Heart left ventricle (tissue), 16 donors: ENCODE measurements at regions not wholly inside any gene's neighbourhood (a gene's known extent, or its start where the extent isn't known, plus 50 kb on each side); places are given as distances from the start of the nearest gene placed in this dataset.

Experiments used
- ATAC-seq, 4 donors: fragments of 200-7000 bp; cut with Tn5 transposase; one replicate each; pipeline ENCODE4 v1.9.1; 2020 to 2022; ENCODE audit warnings: moderate library complexity in 4 of 4, mild to moderate bottlenecking in 3 of 4, moderate number of reproducible peaks in 1 of 4
- DNase-seq, 5 donors: peaks; one replicate each; pipeline ENCODE4 v3.0.0-alpha.2; 2020
- H3K27ac ChIP-seq, 12 donors: fragments of 200-600 bp; sonication (generic) in 4 of 12; one replicate each; pipeline versions ENCODE4 v1.5.0 to v1.8.0; 2016 to 2022; ENCODE audit warnings: mild to moderate bottlenecking in 2 of 12
- H3K27me3 ChIP-seq, 9 donors: fragments of 200-600 bp; sonication (generic) in 2 of 9; one replicate each; pipeline versions ENCODE4 v1.5.1 to v1.8.0; 2016 to 2022; ENCODE audit warnings: mild to moderate bottlenecking in 3 of 9
- H3K36me3 ChIP-seq, 9 donors: fragments of 200-600 bp; sonication (generic) in 2 of 9; one replicate each; pipeline versions ENCODE4 v1.5.0 to v1.8.0; 2018 to 2022; ENCODE audit warnings: mild to moderate bottlenecking in 2 of 9
- H3K4me1 ChIP-seq, 12 donors: fragments of 200-600 bp; sonication (generic) in 4 of 12; one replicate each; pipeline versions ENCODE4 v1.5.0 to v1.8.0; 2016 to 2022; ENCODE audit warnings: mild to moderate bottlenecking in 3 of 12
- H3K4me3 ChIP-seq, 12 donors: fragments of 200-600 bp; sonication (generic) in 4 of 12; one replicate each; pipeline versions ENCODE4 v1.5.0 to v1.8.0; 2017 to 2022; ENCODE audit warnings: mild to moderate bottlenecking in 9 of 12, moderate library complexity in 4 of 12
- H3K9me3 ChIP-seq, 12 donors: fragments of 200-600 bp; sonication (generic) in 4 of 12; one replicate each; pipeline versions ENCODE4 v1.5.0 to v1.8.0; 2016 to 2022; ENCODE audit warnings: mild to moderate bottlenecking in 1 of 12
- POLR2A ChIP-seq, 2 donors: fragments of 450-650 bp; IDR thresholded peaks; one replicate each; pipeline ENCODE4 v1.6.1; 2017; ENCODE audit warnings: antibody characterized with exemption in 2 of 2, mild to moderate bottlenecking in 2 of 2, moderate library complexity in 2 of 2
- WGBS, 4 donors: extraction: QIAGEN DNeasy Blood & Tissue Kit in 2 of 4; methylation state at CpG; one replicate each; pipeline versions ENCODE4 v1.1.5 to v1.1.7; 2013 to 2018; 5-methylcytosine and 5-hydroxymethylcytosine counted together
- intact Hi-C, 10 donors: fragments of 100-400 bp; cut with DNase I; formaldehyde crosslinking; loops; one replicate each; pipeline versions ENCODE4 v1.11.1 to v1.14.2; 2022
- TF ChIP-seq, protein P1 (sequence below), 12 donors: fragments of 200-600 bp; sonication (generic) in 4 of 12; IDR thresholded peaks; one replicate each; pipeline versions ENCODE4 v1.5.0 to v1.8.0; 2018 to 2022; ENCODE audit warnings: antibody characterized with exemption in 12 of 12, mild to moderate bottlenecking in 5 of 12
- donor health status: ischemic (EF 13 %, LVEDD 7.1; RV severe dilation, severe dysfunction).
- donor health status: healthy with polysubstance abuse.
- donor health status: DM: no; HTN: yes; CAD: no.
- donor health status: DM: no; HTN: no; CAD: no.
- donor health status: ischemic (EF 25% LVEDD 6.9; RV normal size, moderate dysfunction).
- donor health status: ischemic (EF 25% LVEDD 5.7; RV mildly dilated, moderate dysfunction).
- donor health status: healthy.
- donor health status: DM: yes; HTN: yes; CAD: no.
- donor health status: ischemic (EF 35%, LVEDD 5.7; RV mildly dilated, moderate dysfunction).
- donor health status: nonischemic (EF 11% LVEDD 7.7; RV severe dilation, severe dysfunction).
- donor health status: DM: yes; HTN: yes; CAD: no.
- donor health status: PGD.
- donor health status: ischemic (EF 29% LVEDD 5.4; RV normal size, mild dysfunction).
- donor health status: nonischemic (EF 23%, LVEDD 6.1; RV moderate dilation, normal function).

- WGBS, 4 donors: 82 to 88% (median 84%) methylated on average over 15 of the region's 15 CpGs
- no peak for ATAC-seq
- peaks cover 0 to 13% (median 0%) of the 10 kb centered on the region in 9 donors for H3K27me3 ChIP-seq
- TF ChIP-seq, protein P1, sequence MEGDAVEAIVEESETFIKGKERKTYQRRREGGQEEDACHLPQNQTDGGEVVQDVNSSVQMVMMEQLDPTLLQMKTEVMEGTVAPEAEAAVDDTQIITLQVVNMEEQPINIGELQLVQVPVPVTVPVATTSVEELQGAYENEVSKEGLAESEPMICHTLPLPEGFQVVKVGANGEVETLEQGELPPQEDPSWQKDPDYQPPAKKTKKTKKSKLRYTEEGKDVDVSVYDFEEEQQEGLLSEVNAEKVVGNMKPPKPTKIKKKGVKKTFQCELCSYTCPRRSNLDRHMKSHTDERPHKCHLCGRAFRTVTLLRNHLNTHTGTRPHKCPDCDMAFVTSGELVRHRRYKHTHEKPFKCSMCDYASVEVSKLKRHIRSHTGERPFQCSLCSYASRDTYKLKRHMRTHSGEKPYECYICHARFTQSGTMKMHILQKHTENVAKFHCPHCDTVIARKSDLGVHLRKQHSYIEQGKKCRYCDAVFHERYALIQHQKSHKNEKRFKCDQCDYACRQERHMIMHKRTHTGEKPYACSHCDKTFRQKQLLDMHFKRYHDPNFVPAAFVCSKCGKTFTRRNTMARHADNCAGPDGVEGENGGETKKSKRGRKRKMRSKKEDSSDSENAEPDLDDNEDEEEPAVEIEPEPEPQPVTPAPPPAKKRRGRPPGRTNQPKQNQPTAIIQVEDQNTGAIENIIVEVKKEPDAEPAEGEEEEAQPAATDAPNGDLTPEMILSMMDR (IDR thresholded peaks at IDR 0.05): no peak
- TF ChIP-seq POLR2A (IDR thresholded peaks at IDR 0.05): no peak
- no peak for DNase-seq
- no peaks in the 10 kb centered on the region for H3K9me3 ChIP-seq
- no peak overlapping the region for H3K27ac ChIP-seq
- no peak overlapping the region for H3K4me3 ChIP-seq
- H3K36me3 ChIP-seq: no peaks in the 10 kb centered on the region
- H3K4me1 ChIP-seq: no peaks in the 10 kb centered on the region
- intact Hi-C loops: loop anchor here in 1 of 10 donors (10.0 kb wide), 1 partner anchor 225 kb away; the partner anchor contains the start of gene VSTM2B
Measured at GRCh38 chr19:29299416-29300380, 86.7 kb upstream of the UQCRFS1 start.

GRCh38 chr19:29302002-29302928 is 89.3 kb upstream of the UQCRFS1 start:
- TF ChIP-seq POLR2A (IDR thresholded peaks at IDR 0.05): no peak
- TF ChIP-seq, protein P1 (IDR thresholded peaks at IDR 0.05): no peak
- DNase-seq: no peak
- Histone ChIP-seq H3K36me3 (no peaks in the 10 kb centered on the region), H3K4me3 (no peak overlapping the region), H3K4me1 (no peaks in the 10 kb centered on the region), H3K27me3 (peaks cover 0 to 21% (median 0%) of the 10 kb centered on the region in 9 donors), H3K9me3 (no peaks in the 10 kb centered on the region), H3K27ac (no peak overlapping the region)
- intact Hi-C loops: no loop called here
- no peak for ATAC-seq
- WGBS, 4 donors: 73 to 87% (median 79%) methylated on average over 10 of the region's 10 CpGs

DNA sequence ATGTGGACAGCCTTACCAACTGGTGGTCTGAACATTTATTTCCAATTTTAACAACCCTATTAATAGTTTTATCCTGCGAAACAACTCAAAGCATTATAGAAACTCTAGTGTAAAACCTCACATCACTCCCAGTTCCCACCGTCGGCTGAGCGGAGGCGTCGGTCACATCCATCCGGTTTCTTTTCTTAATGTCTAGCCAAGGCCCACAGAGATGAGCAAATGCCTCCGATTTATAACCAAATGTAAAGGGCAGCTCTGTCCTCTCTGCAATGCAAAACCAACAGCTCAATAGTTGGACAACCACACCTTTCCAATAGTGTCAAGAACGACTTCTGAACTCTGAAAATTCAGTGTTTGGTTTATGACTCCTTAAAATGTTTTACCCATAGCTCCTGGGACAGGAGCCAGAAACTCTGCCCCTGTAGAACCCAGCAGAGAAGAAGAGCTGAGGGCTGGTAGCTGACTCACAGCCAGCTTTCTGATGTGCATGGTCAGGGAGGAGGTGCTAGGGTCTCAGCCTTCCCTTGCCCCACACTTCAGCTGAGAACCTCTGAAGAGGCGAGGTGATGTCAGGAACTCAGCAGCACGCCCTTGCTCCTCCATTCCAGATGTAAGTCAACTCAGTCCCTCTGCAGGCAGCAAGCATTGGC is 90.2 kb upstream of the UQCRFS1 start:
- H3K27me3 ChIP-seq: peaks cover 0 to 26% (median 0%) of the 10 kb centered on the region in 9 donors

More for the DNA sequence above, 90.2 kb upstream of the UQCRFS1 start:
- H3K9me3 ChIP-seq: no peaks in the 10 kb centered on the region
- no peak overlapping the region for H3K4me3 ChIP-seq
- H3K36me3 ChIP-seq: no peaks in the 10 kb centered on the region
- TF ChIP-seq, protein P1 (IDR thresholded peaks at IDR 0.05): no peak
- no peak for TF ChIP-seq POLR2A (IDR thresholded peaks at IDR 0.05)
- DNase-seq (no peak), ATAC-seq (no peak)
- intact Hi-C loops: no loop called here
- 82 to 86% (median 83%) methylated on average over 11 of the region's 11 CpGs for WGBS, 4 donors
- no peak overlapping the region for H3K27ac ChIP-seq
- H3K4me1 ChIP-seq: no peaks in the 10 kb centered on the region
